ENCODE measurements at regions not wholly inside any gene's neighbourhood (a gene's known extent, or its start where the extent isn't known, plus 50 kb on each side); places are given as distances from the start of the nearest gene placed in this dataset.
"Not testable (repeated sequence)": the region's sequence is repeated elsewhere in the genome, so short reads cannot be mapped to it uniquely, and the experiment has no call there.

DNA sequence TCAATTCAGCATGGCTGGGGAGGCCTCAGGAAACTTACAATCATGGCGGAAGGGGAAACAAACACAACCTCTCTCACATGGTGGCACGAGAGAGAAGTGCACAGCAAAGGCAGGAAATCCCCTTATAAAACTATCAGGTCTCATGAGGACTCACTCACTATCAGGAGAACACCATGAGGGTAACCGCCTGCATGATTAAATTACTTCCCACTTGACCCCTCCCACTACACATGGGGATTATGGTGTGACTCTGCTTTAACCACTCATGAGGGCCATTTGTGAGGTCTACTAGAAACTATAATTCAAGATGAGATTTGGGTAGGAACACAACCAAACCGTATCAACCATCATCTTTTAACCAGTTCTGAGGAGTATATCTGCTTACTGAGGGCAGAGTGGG lies 387.4 kb upstream of the NFIA start:
- TF ChIP-seq TAF1 (IDR thresholded peaks at IDR 0.05; ENCODE audit: borderline replicate concordance, low read depth, low read length) (no peak), POLR2A (IDR thresholded peaks at IDR 0.05; ENCODE audit: low read depth, low read length) (no peak), POLR2AphosphoS5 (IDR thresholded peaks at IDR 0.05; ENCODE audit: low read depth, low read length) (no peak)
- FAIRE-seq (no peak), DNase-seq (ENCODE audit: insufficient read length) (no peak)

DNA sequence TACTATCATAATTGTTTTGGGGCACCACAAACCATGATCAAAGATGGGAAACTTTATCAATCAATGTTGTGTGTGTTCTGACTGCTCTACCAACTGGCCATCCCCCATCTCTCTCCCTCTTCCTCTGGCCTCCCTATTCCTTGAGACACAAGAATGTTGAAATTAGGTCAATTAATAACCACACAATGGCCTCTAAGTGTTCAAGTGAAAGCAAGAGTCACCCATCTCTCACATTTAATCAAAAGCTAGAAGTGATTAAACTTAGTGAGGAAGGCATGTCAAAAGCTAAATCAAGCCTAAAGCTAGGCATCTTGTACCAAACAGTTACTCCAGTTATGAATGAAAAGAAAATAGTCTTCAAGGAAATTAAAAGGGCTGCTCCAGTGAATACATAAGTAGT lies 390.3 kb upstream of the NFIA start:
- FAIRE-seq, result no peak
- no peak for DNase-seq (ENCODE audit: insufficient read length)
- TF ChIP-seq POLR2AphosphoS5 (IDR thresholded peaks at IDR 0.05; ENCODE audit: low read depth, low read length) (no peak), POLR2A (IDR thresholded peaks at IDR 0.05; ENCODE audit: low read depth, low read length) (no peak), TAF1 (IDR thresholded peaks at IDR 0.05; ENCODE audit: borderline replicate concordance, low read depth, low read length) (no peak)

DNA sequence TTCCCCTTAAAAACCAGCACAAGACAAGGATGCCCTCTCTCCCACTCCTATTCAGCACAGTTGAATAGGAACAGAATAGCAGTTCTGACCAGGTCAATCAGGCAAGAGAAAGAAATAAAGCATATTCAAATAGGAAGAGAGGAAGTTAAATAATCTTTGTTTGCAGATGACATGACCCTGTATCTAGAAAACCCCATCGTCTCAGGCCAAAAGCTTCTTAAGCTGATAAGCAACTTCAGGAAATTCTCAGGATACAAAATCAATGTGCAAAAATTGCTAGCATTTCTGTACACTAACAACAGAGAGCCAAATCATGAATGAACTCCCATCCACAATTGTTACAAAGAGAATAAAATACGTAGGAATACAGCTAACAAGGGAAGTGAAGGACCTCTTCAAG lies 394.1 kb upstream of the NFIA start:
- not testable (repeated sequence) for FAIRE-seq; DNase-seq (ENCODE audit: insufficient read length)

DNA sequence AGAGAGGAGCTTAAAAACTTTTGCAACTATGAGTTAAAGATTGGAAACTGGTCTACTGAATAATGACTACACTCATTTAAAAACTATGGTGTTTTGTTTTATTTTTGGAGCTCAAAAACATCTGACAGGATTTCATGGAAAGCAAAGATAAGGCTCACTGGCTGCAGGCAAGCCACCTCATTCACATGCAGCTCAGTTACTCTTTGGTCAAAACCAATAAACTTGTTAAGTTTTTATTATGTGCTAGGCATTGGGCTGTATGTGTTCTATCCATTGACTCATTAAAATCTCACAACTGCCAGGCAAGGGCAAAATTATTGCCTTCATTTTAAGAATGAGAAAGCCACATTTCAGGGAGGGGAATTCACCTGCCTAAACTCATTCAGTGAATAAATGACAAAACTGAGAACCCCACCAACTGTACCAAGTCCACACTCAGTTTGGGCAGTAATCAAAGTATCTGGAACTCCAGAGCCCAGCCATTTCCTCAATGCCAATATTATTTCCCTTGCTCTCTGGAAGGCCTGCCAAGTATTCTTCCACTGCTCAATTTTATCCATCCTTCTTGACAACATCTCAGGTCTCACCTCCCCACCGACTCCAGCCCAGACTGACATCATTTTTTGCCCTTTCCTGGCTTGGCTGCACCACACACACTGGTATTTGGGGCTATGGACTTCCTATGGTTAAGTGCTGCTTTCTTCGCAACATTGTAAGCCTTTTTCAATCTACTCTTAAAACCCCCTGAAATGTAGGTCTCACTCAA lies 401.1 kb upstream of the NFIA start:
- FAIRE-seq (no peak), DNase-seq (ENCODE audit: insufficient read length) (no peak)
- TF ChIP-seq TAF1 (IDR thresholded peaks at IDR 0.05; ENCODE audit: borderline replicate concordance, low read depth, low read length) (no peak), POLR2A (IDR thresholded peaks at IDR 0.05; ENCODE audit: low read depth, low read length) (no peak), POLR2AphosphoS5 (IDR thresholded peaks at IDR 0.05; ENCODE audit: low read depth, low read length) (no peak)

DNA sequence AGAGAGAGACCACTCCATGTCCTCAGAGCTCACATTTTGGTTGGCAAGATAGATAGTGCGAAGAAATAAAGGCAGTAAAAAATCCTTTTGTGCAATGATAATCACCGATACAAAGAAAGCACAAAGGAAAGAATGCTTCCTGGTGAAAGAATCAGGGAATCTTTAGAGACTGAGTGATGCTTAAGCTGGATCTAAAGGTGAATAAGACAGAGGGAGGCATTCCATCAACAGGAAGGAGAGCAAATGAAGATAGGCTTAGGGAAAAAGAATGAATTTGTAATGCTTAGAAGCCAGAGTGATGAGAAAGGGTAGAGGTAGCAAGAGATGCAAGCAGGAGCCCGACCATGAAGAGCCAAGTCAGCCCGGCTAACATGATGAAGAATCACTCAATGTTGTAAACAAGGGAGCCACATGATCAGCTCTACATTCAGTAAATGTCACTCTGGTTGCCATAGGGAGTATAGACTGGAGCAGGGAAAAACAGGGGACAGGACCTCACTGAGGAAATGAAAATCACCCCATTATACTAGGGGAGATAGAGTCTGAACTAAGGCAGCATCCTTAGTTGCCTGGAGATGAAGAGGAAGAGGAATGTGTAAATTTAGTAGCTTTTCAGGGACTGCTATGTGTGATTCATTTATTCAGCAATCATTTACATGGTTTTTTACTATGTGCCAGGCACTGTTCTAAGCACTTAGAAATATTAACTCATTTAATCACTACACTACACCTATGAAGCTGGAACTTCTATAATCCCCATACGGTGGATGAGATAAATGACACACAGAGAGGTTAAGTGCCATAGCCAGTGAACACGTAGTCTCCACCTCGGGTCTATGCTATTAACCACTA lies 402.6 kb upstream of the NFIA start:
- TF ChIP-seq POLR2A (IDR thresholded peaks at IDR 0.05; ENCODE audit: low read depth, low read length) (no peak), TAF1 (IDR thresholded peaks at IDR 0.05; ENCODE audit: borderline replicate concordance, low read depth, low read length) (no peak), POLR2AphosphoS5 (IDR thresholded peaks at IDR 0.05; ENCODE audit: low read depth, low read length) (no peak)
- no peak for DNase-seq (ENCODE audit: insufficient read length)
- FAIRE-seq, result no peak

DNA sequence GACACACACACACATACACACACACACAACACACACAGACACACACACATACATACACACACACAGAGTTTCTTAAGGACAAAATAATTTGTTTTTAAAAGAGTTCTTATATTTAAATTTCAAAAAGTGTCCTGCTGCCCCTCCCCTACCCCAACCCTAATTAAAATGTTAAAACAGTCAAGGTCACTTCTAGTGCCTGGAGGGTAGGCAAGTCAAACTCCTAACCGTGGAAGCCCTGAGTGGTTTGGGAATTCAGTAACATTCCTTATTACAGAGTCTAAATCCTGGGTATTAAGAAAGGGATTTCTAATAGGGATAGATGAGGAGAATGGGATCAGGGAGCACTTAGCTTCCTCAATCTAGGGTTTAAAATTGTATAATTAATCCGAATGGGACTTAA lies 403.6 kb upstream of the NFIA start:
- FAIRE-seq (no peak), DNase-seq (ENCODE audit: insufficient read length) (no peak)
- TF ChIP-seq TAF1 (IDR thresholded peaks at IDR 0.05; ENCODE audit: borderline replicate concordance, low read depth, low read length), result no peak
- no peak for TF ChIP-seq POLR2AphosphoS5 (IDR thresholded peaks at IDR 0.05; ENCODE audit: low read depth, low read length)
- no peak for TF ChIP-seq POLR2A (IDR thresholded peaks at IDR 0.05; ENCODE audit: low read depth, low read length)

DNA sequence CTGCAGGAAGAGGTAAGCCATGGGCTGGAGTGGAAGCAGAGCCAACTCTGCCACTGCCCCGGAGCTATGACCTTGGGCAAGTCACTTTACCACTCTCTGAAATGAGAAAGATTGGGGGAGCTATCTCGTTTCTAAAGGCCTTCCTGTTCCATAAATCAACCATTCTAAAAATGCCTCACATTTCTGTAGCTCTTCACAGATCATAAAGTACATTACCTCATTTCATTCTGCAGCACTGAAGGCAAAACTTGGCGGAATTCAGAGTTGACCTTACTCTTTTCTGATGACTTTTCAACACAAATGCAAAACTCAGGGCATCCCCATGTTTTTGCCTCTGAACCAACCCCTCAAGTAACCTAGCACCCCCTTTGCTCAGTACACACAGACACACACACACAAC lies 404.0 kb upstream of the NFIA start:
- FAIRE-seq (no peak), DNase-seq (ENCODE audit: insufficient read length) (no peak)
- TF ChIP-seq TAF1 (IDR thresholded peaks at IDR 0.05; ENCODE audit: borderline replicate concordance, low read depth, low read length), result no peak
- no peak for TF ChIP-seq POLR2A (IDR thresholded peaks at IDR 0.05; ENCODE audit: low read depth, low read length)
- no peak for TF ChIP-seq POLR2AphosphoS5 (IDR thresholded peaks at IDR 0.05; ENCODE audit: low read depth, low read length)

DNA sequence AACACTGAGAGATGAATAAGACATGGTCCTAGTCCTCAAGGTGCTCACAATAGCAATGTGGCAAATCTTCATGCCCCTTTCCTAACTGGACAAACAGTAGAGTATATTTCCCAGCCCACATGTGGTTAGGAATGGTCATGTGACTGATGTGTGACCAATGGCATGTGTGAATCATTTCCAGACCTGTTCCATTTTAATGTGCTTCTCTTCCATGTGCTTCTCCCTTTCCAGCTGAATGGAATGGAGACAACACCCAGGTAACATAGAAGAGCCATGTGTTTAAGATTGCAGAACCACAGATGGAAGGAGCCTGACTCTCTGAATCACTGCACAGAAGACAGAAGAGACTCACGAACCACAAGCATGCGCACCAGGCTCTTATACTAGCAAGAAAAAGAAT lies 409.9 kb upstream of the NFIA start:
- no peak for TF ChIP-seq TAF1 (IDR thresholded peaks at IDR 0.05; ENCODE audit: borderline replicate concordance, low read depth, low read length)
- no peak for TF ChIP-seq POLR2AphosphoS5 (IDR thresholded peaks at IDR 0.05; ENCODE audit: low read depth, low read length)
- no peak for TF ChIP-seq POLR2A (IDR thresholded peaks at IDR 0.05; ENCODE audit: low read depth, low read length)
- FAIRE-seq, result no peak
- no peak for DNase-seq (ENCODE audit: insufficient read length)

DNA sequence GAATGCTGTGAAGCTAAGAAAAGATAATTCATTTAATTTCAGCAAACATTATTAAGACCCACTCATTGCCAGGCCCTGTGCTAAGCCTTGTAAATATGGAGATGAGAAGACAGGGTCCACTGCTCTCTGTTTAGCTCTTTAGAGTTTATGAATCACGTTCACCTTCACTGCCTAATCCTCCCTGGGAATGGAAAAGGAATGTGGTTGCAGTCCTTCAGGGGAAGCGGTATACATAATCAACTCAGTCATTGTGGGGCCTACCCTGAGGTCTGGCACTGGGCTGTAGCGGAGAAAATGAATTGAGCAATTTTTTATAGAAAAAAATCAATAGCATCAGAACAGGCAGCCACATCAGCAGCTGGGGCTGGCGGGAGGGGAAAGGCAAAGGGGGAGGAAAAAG lies 412.1 kb upstream of the NFIA start:
- TF ChIP-seq TAF1 (IDR thresholded peaks at IDR 0.05; ENCODE audit: borderline replicate concordance, low read depth, low read length) (no peak), POLR2AphosphoS5 (IDR thresholded peaks at IDR 0.05; ENCODE audit: low read depth, low read length) (no peak), POLR2A (IDR thresholded peaks at IDR 0.05; ENCODE audit: low read depth, low read length) (no peak)
- DNase-seq (ENCODE audit: insufficient read length) (no peak), FAIRE-seq (no peak)

DNA sequence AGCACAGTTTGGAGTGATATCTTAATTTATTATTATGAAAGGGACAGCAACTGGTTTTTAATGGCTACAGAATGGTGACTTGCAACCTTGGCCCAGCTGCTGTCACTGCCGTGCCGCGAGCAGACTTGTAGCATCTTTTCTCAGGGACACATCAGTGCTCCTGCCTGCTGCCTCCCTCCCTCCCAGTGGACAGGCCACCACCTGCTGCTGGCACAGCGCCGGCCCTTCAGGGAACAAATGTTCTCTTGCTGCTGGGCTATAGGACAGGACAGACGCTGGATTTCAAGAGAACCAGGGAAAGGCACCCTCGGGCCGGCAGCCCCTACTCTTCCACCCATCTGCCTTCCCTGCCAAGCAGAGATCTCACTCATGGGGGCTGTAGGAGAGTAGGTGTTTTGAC lies 413.8 kb upstream of the NFIA start:
- DNase-seq (ENCODE audit: insufficient read length), result no peak
- FAIRE-seq, result no peak
- TF ChIP-seq POLR2AphosphoS5 (IDR thresholded peaks at IDR 0.05; ENCODE audit: low read depth, low read length) (no peak), POLR2A (IDR thresholded peaks at IDR 0.05; ENCODE audit: low read depth, low read length) (no peak), TAF1 (IDR thresholded peaks at IDR 0.05; ENCODE audit: borderline replicate concordance, low read depth, low read length) (no peak)

DNA sequence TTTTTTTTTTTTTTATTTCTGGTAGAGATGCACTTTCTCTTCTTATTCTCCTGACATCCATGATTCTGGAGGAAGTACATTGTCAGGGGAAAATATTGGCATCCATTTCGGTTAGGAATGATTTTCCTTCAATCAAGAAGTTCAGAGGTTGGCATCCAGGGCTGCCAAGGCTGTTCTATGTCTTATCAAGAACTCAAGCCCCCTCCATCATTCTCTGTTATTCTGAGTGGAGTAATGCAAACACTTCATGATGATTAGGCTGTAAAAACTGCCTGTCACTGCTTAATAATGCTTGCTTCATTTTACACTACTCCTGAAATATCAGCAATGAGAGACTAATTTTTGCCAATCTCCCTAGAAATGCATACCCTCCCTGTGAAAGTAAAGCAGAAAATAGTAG lies 417.1 kb upstream of the NFIA start:
- TF ChIP-seq POLR2A (IDR thresholded peaks at IDR 0.05; ENCODE audit: low read depth, low read length) (no peak), POLR2AphosphoS5 (IDR thresholded peaks at IDR 0.05; ENCODE audit: low read depth, low read length) (no peak), TAF1 (IDR thresholded peaks at IDR 0.05; ENCODE audit: borderline replicate concordance, low read depth, low read length) (no peak)
- no peak for DNase-seq (ENCODE audit: insufficient read length)
- FAIRE-seq, result no peak

DNA sequence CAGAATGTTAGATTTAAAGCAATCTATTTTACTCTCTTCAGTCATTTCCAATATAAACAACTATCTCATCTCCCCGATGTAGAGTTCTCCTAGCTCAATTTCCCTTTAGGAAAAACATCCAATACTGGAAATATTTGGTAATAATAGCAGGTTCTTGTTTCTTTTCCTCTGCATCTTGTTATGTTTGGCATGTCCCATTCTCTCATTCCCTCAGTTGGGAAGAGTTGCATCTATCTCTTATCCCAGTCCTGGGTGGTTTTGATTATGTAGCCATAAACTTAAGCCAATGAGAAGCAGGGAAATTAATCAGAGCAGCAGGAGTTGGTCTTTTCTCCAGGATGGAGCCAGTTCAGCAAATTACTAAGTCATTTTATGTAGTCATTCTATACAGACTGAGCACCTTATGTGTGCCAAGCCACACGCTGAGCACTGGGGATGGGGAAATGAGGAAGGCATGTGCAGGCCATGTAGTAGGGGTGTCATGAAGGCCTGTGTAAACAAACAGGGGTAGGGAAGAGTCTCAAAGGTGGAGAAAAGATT lies 418.2 kb upstream of the NFIA start:
- FAIRE-seq (no peak), DNase-seq (ENCODE audit: insufficient read length) (no peak)
- no peak for TF ChIP-seq TAF1 (IDR thresholded peaks at IDR 0.05; ENCODE audit: borderline replicate concordance, low read depth, low read length)
- TF ChIP-seq POLR2A (IDR thresholded peaks at IDR 0.05; ENCODE audit: low read depth, low read length), result no peak
- TF ChIP-seq POLR2AphosphoS5 (IDR thresholded peaks at IDR 0.05; ENCODE audit: low read depth, low read length), result no peak

Data from GM12892 (cell line).